IPS-15b (cell line): ENCODE measurements at regions not wholly inside any gene's neighbourhood (a gene's known extent, or its start where the extent isn't known, plus 50 kb on each side); places are given as distances from the start of the nearest gene placed in this dataset.

Source experiments
- H3K27me3 ChIP-seq: one replicate; pipeline ENCODE4 v1.6.1; 2013; ENCODE audit warnings: low read length; ENCODE audit not compliant: control insufficient read depth, insufficient read depth
- H3K36me3 ChIP-seq: one replicate; pipeline ENCODE4 v1.6.1; 2013; ENCODE audit warnings: low read length; ENCODE audit not compliant: control insufficient read depth, insufficient read depth
- H3K4me1 ChIP-seq: one replicate; pipeline ENCODE4 v1.6.1; 2013; ENCODE audit warnings: mild to moderate bottlenecking, low read length; ENCODE audit not compliant: control insufficient read depth, insufficient read depth
- H3K4me3 ChIP-seq: one replicate; pipeline ENCODE4 v1.5.1; 2013; ENCODE audit warnings: low read depth, low read length
- H3K9ac ChIP-seq: one replicate; pipeline ENCODE4 v1.6.1; 2013; ENCODE audit warnings: low read depth, mild to moderate bottlenecking, low read length
- H3K9me3 ChIP-seq: one replicate; pipeline ENCODE4 v1.6.1; 2013; ENCODE audit warnings: mild to moderate bottlenecking, low read length; ENCODE audit not compliant: control insufficient read depth, insufficient read depth

GRCh38 chr13:104694397-104694796 is 1628.2 kb upstream of the SLC10A2 start:
- Histone ChIP-seq H3K27me3 (no peaks in the 10 kb centered on the region), H3K9ac (no peak overlapping the region), H3K4me3 (no peak overlapping the region), H3K9me3 (no peaks in the 10 kb centered on the region), H3K4me1 (no peaks in the 10 kb centered on the region), H3K36me3 (no peaks in the 10 kb centered on the region)

- Histone ChIP-seq H3K4me1 (no peaks in the 10 kb centered on the region), H3K9me3 (no peaks in the 10 kb centered on the region), H3K4me3 (no peak overlapping the region), H3K36me3 (no peaks in the 10 kb centered on the region), H3K27me3 (no peaks in the 10 kb centered on the region), H3K9ac (no peak overlapping the region)
Observed at GRCh38 chr13:104693126-104693525, 1626.9 kb upstream of the SLC10A2 start.

GRCh38 chr13:104691767-104692467 is 1625.7 kb upstream of the SLC10A2 start:
- Histone ChIP-seq H3K36me3 (no peaks in the 10 kb centered on the region), H3K9ac (no peak overlapping the region), H3K9me3 (no peaks in the 10 kb centered on the region), H3K27me3 (no peaks in the 10 kb centered on the region), H3K4me1 (no peaks in the 10 kb centered on the region), H3K4me3 (no peak overlapping the region)

DNA sequence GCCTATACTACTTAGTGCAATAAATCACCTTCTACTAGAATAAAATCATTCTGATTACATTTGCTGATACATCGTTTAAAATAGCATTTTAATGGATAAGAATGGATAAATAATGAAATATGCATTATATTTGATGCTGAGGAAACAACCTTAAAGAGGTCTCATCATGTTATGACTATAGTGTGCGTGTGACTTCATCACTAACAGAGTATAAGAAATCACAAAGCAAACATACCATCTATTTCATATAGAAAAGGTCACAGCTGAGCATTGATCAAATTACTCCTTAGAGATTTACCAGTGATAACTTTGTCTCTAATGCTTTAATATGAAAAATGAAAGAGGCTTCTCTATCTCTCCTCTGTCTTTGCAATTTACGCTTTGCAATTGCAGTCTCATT is 1620.3 kb upstream of the SLC10A2 start:
- Histone ChIP-seq H3K4me3 (no peak overlapping the region), H3K27me3 (no peaks in the 10 kb centered on the region), H3K36me3 (no peaks in the 10 kb centered on the region), H3K9ac (no peak overlapping the region), H3K4me1 (no peaks in the 10 kb centered on the region), H3K9me3 (no peaks in the 10 kb centered on the region)

GRCh38 chr13:104683789-104684188 is 1617.6 kb upstream of the SLC10A2 start:
- H3K4me3 ChIP-seq = no peak overlapping the region
- H3K36me3 ChIP-seq = no peaks in the 10 kb centered on the region
- H3K4me1 ChIP-seq = no peaks in the 10 kb centered on the region
- H3K9ac ChIP-seq = no peak overlapping the region
- no peaks in the 10 kb centered on the region for H3K9me3 ChIP-seq
- H3K27me3 ChIP-seq = no peaks in the 10 kb centered on the region

GRCh38 chr13:104678161-104678560 is 1611.9 kb upstream of the SLC10A2 start:
- no peaks in the 10 kb centered on the region for H3K27me3 ChIP-seq
- H3K4me3 ChIP-seq = no peak overlapping the region
- H3K9ac ChIP-seq = no peak overlapping the region
- H3K9me3 ChIP-seq = no peaks in the 10 kb centered on the region
- H3K4me1 ChIP-seq = no peaks in the 10 kb centered on the region
- H3K36me3 ChIP-seq = no peaks in the 10 kb centered on the region

- H3K9me3 ChIP-seq = no peaks in the 10 kb centered on the region
- H3K36me3 ChIP-seq = no peaks in the 10 kb centered on the region
- H3K4me3 ChIP-seq = no peak overlapping the region
- no peaks in the 10 kb centered on the region for H3K27me3 ChIP-seq
- H3K9ac ChIP-seq = no peak overlapping the region
- H3K4me1 ChIP-seq = no peaks in the 10 kb centered on the region
Observed at GRCh38 chr13:104671901-104672300, 1605.7 kb upstream of the SLC10A2 start.

GRCh38 chr13:104657196-104657595 is 1591.0 kb upstream of the SLC10A2 start:
- H3K9ac ChIP-seq = no peak overlapping the region
- H3K27me3 ChIP-seq = no peaks in the 10 kb centered on the region
- no peaks in the 10 kb centered on the region for H3K4me1 ChIP-seq
- no peaks in the 10 kb centered on the region for H3K9me3 ChIP-seq
- no peaks in the 10 kb centered on the region for H3K36me3 ChIP-seq
- no peak overlapping the region for H3K4me3 ChIP-seq

GRCh38 chr13:104650431-104650830 is 1584.2 kb upstream of the SLC10A2 start:
- Histone ChIP-seq H3K9ac (no peak overlapping the region), H3K27me3 (no peaks in the 10 kb centered on the region), H3K36me3 (no peaks in the 10 kb centered on the region), H3K4me1 (no peaks in the 10 kb centered on the region), H3K9me3 (no peaks in the 10 kb centered on the region), H3K4me3 (no peak overlapping the region)

DNA sequence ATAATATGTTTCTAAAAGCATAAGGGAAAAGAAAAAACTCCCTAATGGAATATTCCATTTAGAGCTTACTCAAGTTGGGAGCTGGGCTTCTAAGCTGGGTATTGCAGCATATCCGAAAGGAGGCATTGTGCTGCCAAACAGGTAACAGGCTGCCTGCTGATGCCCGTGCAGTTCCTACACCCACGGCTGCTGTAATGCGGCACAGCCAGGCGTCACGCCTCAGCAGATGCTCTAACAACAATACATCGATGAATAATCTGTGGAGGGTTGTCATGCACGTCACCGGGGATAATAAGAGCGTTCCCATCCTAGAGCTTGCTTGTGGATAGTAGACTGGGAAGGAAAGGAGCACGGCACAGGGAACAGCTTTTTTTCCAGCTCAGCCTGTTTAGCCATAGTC is 1582.1 kb upstream of the SLC10A2 start:
- Histone ChIP-seq H3K27me3 (no peaks in the 10 kb centered on the region), H3K9ac (no peak overlapping the region), H3K4me1 (no peaks in the 10 kb centered on the region), H3K36me3 (no peaks in the 10 kb centered on the region), H3K9me3 (no peaks in the 10 kb centered on the region), H3K4me3 (no peak overlapping the region)

DNA sequence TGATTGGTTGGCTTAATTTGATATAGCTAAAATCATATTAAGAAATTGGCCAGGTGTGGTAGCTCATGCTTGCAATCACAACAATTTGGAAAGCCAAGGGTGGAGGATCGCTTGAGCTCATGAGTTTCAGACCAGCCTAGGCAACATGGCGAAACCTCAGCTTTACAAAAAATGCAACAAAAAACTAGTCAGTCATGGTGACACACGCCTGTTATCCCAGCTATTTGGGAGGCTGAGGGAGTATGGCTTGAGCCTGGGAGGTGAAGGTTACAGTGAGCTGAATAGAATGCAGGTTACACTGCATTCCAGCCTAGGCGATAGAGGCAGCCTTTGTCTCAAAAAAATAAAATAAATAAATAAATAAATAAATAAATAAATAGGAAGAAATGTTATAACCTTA is 1579.6 kb upstream of the SLC10A2 start:
- H3K9ac ChIP-seq = no peak overlapping the region
- no peaks in the 10 kb centered on the region for H3K9me3 ChIP-seq
- H3K4me3 ChIP-seq = no peak overlapping the region
- H3K36me3 ChIP-seq = no peaks in the 10 kb centered on the region
- no peaks in the 10 kb centered on the region for H3K4me1 ChIP-seq
- H3K27me3 ChIP-seq = no peaks in the 10 kb centered on the region

- Histone ChIP-seq H3K9ac (no peak overlapping the region), H3K4me1 (no peaks in the 10 kb centered on the region), H3K9me3 (no peaks in the 10 kb centered on the region), H3K36me3 (no peaks in the 10 kb centered on the region), H3K27me3 (no peaks in the 10 kb centered on the region), H3K4me3 (no peak overlapping the region)
Observed at GRCh38 chr13:104641309-104641708, 1575.1 kb upstream of the SLC10A2 start.
